Sigmoid colon (tissue), 6 donors: ENCODE measurements at regions not wholly inside any gene's neighbourhood (a gene's known extent, or its start where the extent isn't known, plus 50 kb on each side); places are given as distances from the start of the nearest gene placed in this dataset.

Experiments used
- DNase-seq: peaks from one replicate; pipeline ENCODE4 v3.0.0-alpha.2; 2019
- H3K27ac ChIP-seq, 4 donors: fragments of 200-600 bp; sonication (generic); one replicate each; pipeline ENCODE4 v1.5.1; 2016 to 2019; ENCODE audit warnings: mild to moderate bottlenecking in 1 of 4
- H3K27me3 ChIP-seq, 3 donors: fragments of 200-600 bp; sonication (generic); one replicate each; pipeline ENCODE4 v1.5.1; 2019; ENCODE audit warnings: mild to moderate bottlenecking in 1 of 3
- H3K36me3 ChIP-seq, 4 donors: fragments of 200-600 bp; sonication (generic); one replicate each; pipeline ENCODE4 v1.5.1; 2016 to 2019
- H3K4me1 ChIP-seq, 4 donors: fragments of 200-600 bp; sonication (generic); one replicate each; pipeline ENCODE4 v1.5.1; 2017 to 2019
- H3K4me3 ChIP-seq, 4 donors: fragments of 200-600 bp; sonication (generic); one replicate each; pipeline ENCODE4 v1.5.1; 2017 to 2019; ENCODE audit warnings: mild to moderate bottlenecking in 2 of 4, moderate library complexity in 1 of 4
- H3K9me3 ChIP-seq, 4 donors: fragments of 200-600 bp in 3 of 4; sonication (generic) in 3 of 4; one replicate each; pipeline versions ENCODE4 v1.5.1 to v1.6.1; 2013 to 2019
- EP300 ChIP-seq, 4 donors: sonication (generic); formaldehyde crosslinking; IDR thresholded peaks; one replicate each; pipeline ENCODE4 v1.6.1; 2017; ENCODE audit warnings: antibody characterized with exemption in 4 of 4
- POLR2A ChIP-seq, 2 donors: fragments of 450-650 bp; IDR thresholded peaks; one replicate each; pipeline ENCODE4 v1.6.1; 2016; ENCODE audit warnings: antibody characterized with exemption in 2 of 2, mild to moderate bottlenecking in 2 of 2, moderate library complexity in 2 of 2
- POLR2AphosphoS5 ChIP-seq, 4 donors: sonication (generic); formaldehyde crosslinking; IDR thresholded peaks; one replicate each; pipeline ENCODE4 v1.6.1; 2017; ENCODE audit warnings: antibody characterized with exemption in 4 of 4
- WGBS, 2 donors: extraction: QIAGEN DNeasy Blood & Tissue Kit; methylation state at CpG; one replicate each; pipeline ENCODE4 v1.1.7; 2013; 5-methylcytosine and 5-hydroxymethylcytosine counted together
- intact Hi-C: fragments of 100-400 bp; cut with DNase I; formaldehyde crosslinking; loops from one replicate; pipeline ENCODE4 v1.15.1; 2023
- TF ChIP-seq, protein P1 (sequence below), 4 experiments: fragments of 450-650 bp in 3 of 4; fragments of 200-600 bp in 1 of 4; IDR thresholded peaks; one replicate each; pipeline ENCODE4 v1.5.1; 2016 to 2019; ENCODE audit warnings: antibody characterized with exemption in 4 of 4, mild to moderate bottlenecking in 3 of 4, moderate library complexity in 2 of 4
- donor health status: healthy with polysubstance abuse.
- donor health status: healthy.

DNA sequence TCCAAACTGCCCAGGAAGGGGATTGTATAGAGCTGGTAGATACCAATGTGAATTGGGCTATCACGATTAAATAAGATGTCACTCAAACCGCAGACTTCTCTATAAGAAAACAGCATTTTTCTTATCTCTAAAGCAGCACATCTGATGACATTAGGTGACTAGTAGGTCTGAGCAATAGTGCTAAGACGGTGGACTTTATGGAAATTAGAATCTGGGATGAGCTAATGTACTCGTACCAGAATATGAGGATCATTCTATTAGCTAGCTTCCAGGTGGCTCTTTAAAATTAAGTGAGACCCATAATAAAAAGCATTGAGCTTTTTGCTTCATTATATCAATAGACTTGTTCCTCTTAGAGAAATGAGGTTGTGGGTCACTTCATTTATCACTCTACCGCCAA lies 130.0 kb upstream of the MC4R start:
- intact Hi-C loops = no loop called here
- no peaks in the 10 kb centered on the region for H3K9me3 ChIP-seq
- no peaks in the 10 kb centered on the region for H3K36me3 ChIP-seq
- H3K4me3 ChIP-seq = no peak overlapping the region
- no peaks in the 10 kb centered on the region for H3K27me3 ChIP-seq
- no peak overlapping the region for H3K27ac ChIP-seq
- WGBS, 2 donors = 72 to 88% methylated on average over 5 of the region's 5 CpGs
- TF ChIP-seq POLR2AphosphoS5 (IDR thresholded peaks at IDR 0.05) = no peak
- no peak for DNase-seq
- no peaks in the 10 kb centered on the region for H3K4me1 ChIP-seq

DNA sequence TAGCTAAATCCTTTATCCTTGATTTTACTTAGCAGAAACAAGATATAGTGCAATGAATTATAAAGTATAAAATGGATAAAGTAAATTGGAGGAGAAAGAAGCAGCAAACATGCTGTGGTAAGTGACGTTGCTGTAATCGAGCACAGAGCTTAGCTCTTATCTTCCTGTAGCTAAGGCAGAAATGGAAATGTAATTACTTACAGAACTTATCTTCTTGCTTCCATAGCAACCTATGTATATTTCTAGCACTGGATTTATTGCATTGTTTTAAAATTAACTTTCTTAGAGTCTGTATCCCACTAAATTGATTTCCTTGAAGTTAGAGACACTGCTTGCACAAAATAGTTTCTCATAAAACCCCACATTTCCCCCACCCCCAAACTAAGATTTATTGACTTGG lies 130.6 kb upstream of the MC4R start:
- H3K27ac ChIP-seq = no peak overlapping the region
- no peak overlapping the region for H3K4me3 ChIP-seq
- WGBS, 2 donors = 19 to 68% methylated on average over 2 of the region's 2 CpGs
- H3K9me3 ChIP-seq = no peaks in the 10 kb centered on the region
- no peak for DNase-seq
- H3K36me3 ChIP-seq = no peaks in the 10 kb centered on the region
- intact Hi-C loops = no loop called here
- TF ChIP-seq POLR2AphosphoS5 (IDR thresholded peaks at IDR 0.05) (no peak), POLR2A (IDR thresholded peaks at IDR 0.05) (no peak), EP300 (IDR thresholded peaks at IDR 0.05) (no peak)
- TF ChIP-seq, protein P1, sequence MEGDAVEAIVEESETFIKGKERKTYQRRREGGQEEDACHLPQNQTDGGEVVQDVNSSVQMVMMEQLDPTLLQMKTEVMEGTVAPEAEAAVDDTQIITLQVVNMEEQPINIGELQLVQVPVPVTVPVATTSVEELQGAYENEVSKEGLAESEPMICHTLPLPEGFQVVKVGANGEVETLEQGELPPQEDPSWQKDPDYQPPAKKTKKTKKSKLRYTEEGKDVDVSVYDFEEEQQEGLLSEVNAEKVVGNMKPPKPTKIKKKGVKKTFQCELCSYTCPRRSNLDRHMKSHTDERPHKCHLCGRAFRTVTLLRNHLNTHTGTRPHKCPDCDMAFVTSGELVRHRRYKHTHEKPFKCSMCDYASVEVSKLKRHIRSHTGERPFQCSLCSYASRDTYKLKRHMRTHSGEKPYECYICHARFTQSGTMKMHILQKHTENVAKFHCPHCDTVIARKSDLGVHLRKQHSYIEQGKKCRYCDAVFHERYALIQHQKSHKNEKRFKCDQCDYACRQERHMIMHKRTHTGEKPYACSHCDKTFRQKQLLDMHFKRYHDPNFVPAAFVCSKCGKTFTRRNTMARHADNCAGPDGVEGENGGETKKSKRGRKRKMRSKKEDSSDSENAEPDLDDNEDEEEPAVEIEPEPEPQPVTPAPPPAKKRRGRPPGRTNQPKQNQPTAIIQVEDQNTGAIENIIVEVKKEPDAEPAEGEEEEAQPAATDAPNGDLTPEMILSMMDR (IDR thresholded peaks at IDR 0.05) = no peak
- H3K27me3 ChIP-seq = no peaks in the 10 kb centered on the region
- H3K4me1 ChIP-seq = no peaks in the 10 kb centered on the region

DNA sequence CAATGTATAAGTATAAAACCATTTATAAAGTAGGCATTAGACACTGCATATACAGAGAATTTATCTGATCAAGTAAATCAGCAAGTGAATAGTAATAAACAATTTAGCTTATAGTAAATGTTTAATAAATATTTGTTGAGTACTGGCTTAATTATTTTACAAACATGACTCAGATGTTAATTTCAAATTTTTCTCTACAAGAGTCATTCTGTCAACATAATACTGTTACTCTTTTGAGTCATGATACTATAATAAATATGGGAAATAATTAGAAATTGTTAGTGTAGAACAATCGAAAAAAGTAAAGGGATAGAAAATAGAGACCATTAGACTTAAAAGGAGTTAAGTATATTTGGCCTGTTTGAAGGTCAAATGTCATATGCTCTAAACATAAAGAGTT lies 133.6 kb upstream of the MC4R start:
- no peaks in the 10 kb centered on the region for H3K27me3 ChIP-seq
- no peaks in the 10 kb centered on the region for H3K9me3 ChIP-seq
- no peak for DNase-seq
- H3K4me1 ChIP-seq = no peaks in the 10 kb centered on the region
- TF ChIP-seq POLR2A (IDR thresholded peaks at IDR 0.05) (no peak), POLR2AphosphoS5 (IDR thresholded peaks at IDR 0.05) (no peak), EP300 (IDR thresholded peaks at IDR 0.05) (no peak)
- TF ChIP-seq, protein P1 (IDR thresholded peaks at IDR 0.05) = no peak
- 60 to 64% methylated on average over 1 of the region's 1 CpG for WGBS, 2 donors
- intact Hi-C loops = no loop called here
- H3K36me3 ChIP-seq = no peaks in the 10 kb centered on the region
- no peak overlapping the region for H3K4me3 ChIP-seq
- no peak overlapping the region for H3K27ac ChIP-seq

DNA sequence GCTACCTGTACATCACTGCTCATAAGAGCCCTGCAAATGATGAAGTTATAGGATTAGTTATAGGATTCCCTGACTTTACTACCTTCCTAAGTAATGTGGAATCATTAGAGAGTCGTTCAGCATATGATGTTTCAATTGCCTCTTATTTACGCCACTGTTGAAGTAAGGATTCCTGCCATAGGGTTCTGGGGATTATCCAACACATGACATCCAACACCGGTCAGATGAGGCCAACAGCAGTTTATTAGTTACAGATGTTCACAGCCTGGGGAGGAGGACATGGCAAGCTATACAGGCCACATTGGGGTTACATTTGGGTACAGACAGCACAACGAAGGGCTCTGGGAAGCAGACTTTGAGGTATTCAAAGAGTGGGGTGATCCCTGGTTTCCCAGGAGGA lies 134.1 kb upstream of the MC4R start:
- Histone ChIP-seq H3K27me3 (no peaks in the 10 kb centered on the region), H3K27ac (no peak overlapping the region), H3K4me3 (no peak overlapping the region), H3K4me1 (no peaks in the 10 kb centered on the region), H3K9me3 (no peaks in the 10 kb centered on the region), H3K36me3 (no peaks in the 10 kb centered on the region)
- TF ChIP-seq EP300 (IDR thresholded peaks at IDR 0.05) (no peak), POLR2A (IDR thresholded peaks at IDR 0.05) (no peak), POLR2AphosphoS5 (IDR thresholded peaks at IDR 0.05) (no peak)
- TF ChIP-seq, protein P1 (IDR thresholded peaks at IDR 0.05) = no peak
- 70 to 79% methylated on average over 4 of the region's 4 CpGs for WGBS, 2 donors
- intact Hi-C loops = no loop called here
- no peak for DNase-seq

DNA sequence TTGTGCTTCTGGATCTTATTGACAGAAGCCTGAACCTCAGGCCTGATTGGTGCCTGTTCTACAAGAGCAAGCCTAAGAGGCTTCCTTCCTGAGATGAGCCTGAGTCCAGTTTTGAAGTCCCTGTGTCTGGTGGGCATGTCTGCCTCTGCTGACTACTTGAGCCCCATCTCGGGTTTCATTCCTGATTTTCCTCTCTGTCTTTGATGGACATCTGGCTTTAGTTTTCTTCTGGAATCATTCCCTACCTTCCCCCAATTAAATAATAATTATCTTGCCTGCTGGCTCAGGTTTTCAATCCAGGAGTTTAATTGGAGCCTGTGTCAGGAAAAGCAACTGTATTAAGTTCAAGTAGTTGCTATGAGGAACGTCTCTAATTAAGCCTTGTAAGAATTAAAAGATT lies 135.5 kb upstream of the MC4R start:
- TF ChIP-seq EP300 (IDR thresholded peaks at IDR 0.05) (no peak), POLR2AphosphoS5 (IDR thresholded peaks at IDR 0.05) (no peak), POLR2A (IDR thresholded peaks at IDR 0.05) (no peak)
- TF ChIP-seq, protein P1 (IDR thresholded peaks at IDR 0.05) = no peak
- WGBS, 2 donors = 66 to 68% methylated on average over 2 of the region's 2 CpGs
- Histone ChIP-seq H3K4me1 (no peaks in the 10 kb centered on the region), H3K4me3 (no peak overlapping the region), H3K27ac (no peak overlapping the region), H3K9me3 (no peaks in the 10 kb centered on the region), H3K27me3 (no peaks in the 10 kb centered on the region), H3K36me3 (no peaks in the 10 kb centered on the region)
- intact Hi-C loops = no loop called here
- no peak for DNase-seq
